ENCODE measurements at regions not wholly inside any gene's neighbourhood (a gene's known extent, or its start where the extent isn't known, plus 50 kb on each side); places are given as distances from the start of the nearest gene placed in this dataset.

DNA sequence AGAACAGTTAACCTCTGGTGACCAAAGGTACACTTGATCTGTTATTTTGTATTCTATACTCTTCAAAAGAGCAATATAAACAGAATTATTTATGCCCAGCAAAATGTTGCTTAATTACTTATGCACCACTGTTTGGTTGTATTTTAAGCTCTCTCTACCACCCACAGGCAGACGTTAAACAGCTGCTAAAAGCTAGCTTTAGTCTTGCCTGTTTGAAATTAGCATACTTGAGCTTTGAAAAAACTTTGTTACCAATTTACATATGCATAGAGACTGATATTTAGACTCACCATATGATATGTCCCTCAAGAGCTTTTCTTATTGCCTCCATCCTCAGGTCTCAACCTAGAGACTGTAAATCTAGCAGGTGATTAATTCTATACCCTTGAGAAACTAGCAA lies 426.9 kb downstream of the NR4A2 start:
- no peak overlapping the region for H3K4ac ChIP-seq (replicated peaks; ENCODE audit: insufficient read length, low read depth, low read length)
- H3K23ac ChIP-seq (ENCODE audit: insufficient read length), result no peak overlapping the region
- peak; percentile 60 for FAIRE-seq
- H3K4me2 ChIP-seq (ENCODE audit: insufficient read depth in 1 of 2, low read depth in 2 of 2, low read length in 2 of 2), result peak overlapping the region in 1 of 2 experiments; percentile 25; a peak in 1 of 4 replicates
- no peak overlapping the region for H4K91ac ChIP-seq (replicated peaks; ENCODE audit: insufficient read length, low read length)
- H3K79me1 ChIP-seq (ENCODE audit: low read depth, low read length), result no peaks in the 10 kb centered on the region
- no peak overlapping the region for H2AK5ac ChIP-seq (ENCODE audit: low read depth, low read length)
- H3K9me3 ChIP-seq (ENCODE audit: insufficient read depth in 2 of 2, low read depth in 1 of 2, low read length in 1 of 2), result no peaks in the 10 kb centered on the region
- H3K14ac ChIP-seq (ENCODE audit: insufficient read length), result no peak overlapping the region
- DNase-seq (ENCODE audit: low read depth in 1 of 2, low spot score in 2 of 2), result no peak
- ChIA-PET CTCF (ENCODE audit: partially characterized antibody) (no interaction called here), POLR2A (ENCODE audit: partially characterized antibody) (no interaction called here)
- no peak overlapping the region for H2BK5ac ChIP-seq (ENCODE audit: low read depth, low read length)
- H4K20me1 ChIP-seq (replicated peaks in 1 of 2; ENCODE audit: control insufficient read depth in 1 of 2, insufficient read depth in 2 of 2, low read length in 2 of 2), result no peaks in the 10 kb centered on the region
- WGBS, 2 experiments (ENCODE audit: extremely low coverage in 1 of 2, insufficient coverage in 1 of 2, insufficient read length in 1 of 2, insufficient replicate concordance in 2 of 2, low coverage in 1 of 2, low lambda C conversion rate in 2 of 2, missing lambda C conversion rate in 1 of 2), result 5% methylated on average over 1 of the region's 1 CpG; no CpG with 5 or more reads in 1 of the 2 experiments
- H2AFZ ChIP-seq (ENCODE audit: low read length), result no peak overlapping the region
- no peak overlapping the region for H3K27ac ChIP-seq (ENCODE audit: low read depth, low read length)
- no peak overlapping the region for H4K5ac ChIP-seq (ENCODE audit: insufficient read length, low read depth, low read length)
- H3K79me2 ChIP-seq (ENCODE audit: control insufficient read depth in 1 of 2, insufficient read depth in 2 of 2, low read length in 2 of 2), result no peaks in the 10 kb centered on the region
- TF ChIP-seq CTBP2 (IDR thresholded peaks at IDR 0.05; ENCODE audit: borderline replicate concordance, insufficient read depth, insufficient read length, low read length) (no peak), POU5F1 (IDR thresholded peaks at IDR 0.05; ENCODE audit: low read depth, low read length) (peak; percentile 38; the same call in 1 of the 2 replicates)
- no peak overlapping the region for H2BK12ac ChIP-seq (ENCODE audit: low read depth, low read length)
- peaks cover 0 to 11% (median 2%) of the 10 kb centered on the region in 4 experiments; a peak in 3 of 7 replicates for H3K4me1 ChIP-seq (replicated peaks in 1 of 4; ENCODE audit: control insufficient read depth in 3 of 4, insufficient read depth in 4 of 4, low read length in 3 of 4)
- no peaks in the 10 kb centered on the region for H3K27me3 ChIP-seq (replicated peaks in 1 of 4; ENCODE audit: control insufficient read depth in 3 of 4, extremely low read depth in 1 of 4, insufficient read depth in 3 of 4, low read length in 3 of 4)
- no peaks in the 10 kb centered on the region for H3K36me3 ChIP-seq (ENCODE audit: control insufficient read depth in 2 of 4, insufficient read depth in 4 of 4, low read length in 3 of 4)
- no peaks in the 10 kb centered on the region for H3K23me2 ChIP-seq (ENCODE audit: low read depth, low read length)
- no peak overlapping the region for H2BK120ac ChIP-seq (replicated peaks; ENCODE audit: low read depth, low read length)
- H4K8ac ChIP-seq (ENCODE audit: extremely low read depth, insufficient read depth, low read length), result no peak overlapping the region
- H2BK15ac ChIP-seq (ENCODE audit: low read length), result no peak overlapping the region
- H3K4me3 ChIP-seq (ENCODE audit: extremely low read depth in 1 of 4, insufficient read depth in 2 of 4, low read depth in 3 of 4, low read length in 4 of 4), result no peak overlapping the region; a peak in 1 of 8 replicates
- H2BK20ac ChIP-seq (ENCODE audit: low read length), result no peak overlapping the region
- H3K18ac ChIP-seq (ENCODE audit: extremely low read depth, low read length), result no peak overlapping the region
- no peak overlapping the region for H3K9ac ChIP-seq (replicated peaks in 1 of 4; ENCODE audit: extremely low read depth in 1 of 4, low read depth in 3 of 4, low read length in 3 of 4)
- no peak overlapping the region for H3K56ac ChIP-seq (replicated peaks; ENCODE audit: insufficient read length, low read depth, low read length)

All from H1 (cell line).